HL-60 (cell line): ENCODE measurements at regions not wholly inside any gene's neighbourhood (a gene's known extent, or its start where the extent isn't known, plus 50 kb on each side); places are given as distances from the start of the nearest gene placed in this dataset.

Source experiments
- CTCF ChIP-seq: IDR thresholded peaks from one replicate; pipeline ENCODE4 v1.5.1; 2011; ENCODE audit warnings: low read length, control low read depth, inconsistent platforms; ENCODE audit not compliant: insufficient read depth
- GABPA ChIP-seq: IDR thresholded peaks from 2 replicates; pipeline ENCODE4 v1.6.1; 2012; ENCODE audit warnings: low read depth
- REST ChIP-seq: IDR thresholded peaks from 2 replicates; pipeline ENCODE4 v1.6.1; 2012; ENCODE audit warnings: low read depth; ENCODE audit not compliant: insufficient replicate concordance

GRCh38 chr14:94697773-94698556 lies 71.9 kb downstream of the GSC start:
- TF ChIP-seq GABPA (no peak), CTCF (no peak), REST (no peak)
